Activated CD4-positive, alpha-beta T cell treated with anti-CD3 and anti-CD28 coated beads, Interleukin-2, amount 10 ng/mL, durations not matched to agents 7 days and 5 days (primary cell): ENCODE measurements at regions not wholly inside any gene's neighbourhood (a gene's known extent, or its start where the extent isn't known, plus 50 kb on each side); places are given as distances from the start of the nearest gene placed in this dataset.
"Not testable (repeated sequence)": the region's sequence is repeated elsewhere in the genome, so short reads cannot be mapped to it uniquely, and the experiment has no call there.

Experiments
- CTCF ChIA-PET: fragments of 350-600 bp; sonication (Branson Sonifier 250); formaldehyde crosslinking; loops from one replicate; lab custom pipeline; 2021; ENCODE audit warnings: antibody characterized with exemption; lab: Charles Lee
- POLR2A ChIA-PET: fragments of 350-600 bp; sonication (Branson Sonifier 250); formaldehyde crosslinking; loops from one replicate; lab custom pipeline; 2021; ENCODE audit warnings: antibody characterized with exemption; lab: Charles Lee
- DNase-seq: peaks from one replicate; pipeline ENCODE4 v3.0.0-alpha.2; 2020
- H3K27ac Mint-ChIP-seq: one replicate; pipeline ENCODE4 v1.8.0; 2021; ENCODE audit warnings: mild to moderate bottlenecking, moderate library complexity, mixed read lengths
- H3K27me3 Mint-ChIP-seq: one replicate; pipeline ENCODE4 v1.8.0; 2021; ENCODE audit warnings: mixed read lengths
- H3K36me3 Mint-ChIP-seq: one replicate; pipeline ENCODE4 v1.8.0; 2021; ENCODE audit warnings: low read depth, mixed read lengths
- H3K4me1 Mint-ChIP-seq: one replicate; pipeline ENCODE4 v1.8.0; 2021; ENCODE audit warnings: mixed read lengths
- H3K4me3 Mint-ChIP-seq: one replicate; pipeline ENCODE4 v1.8.0; 2021; ENCODE audit warnings: mild to moderate bottlenecking, moderate library complexity, mixed read lengths
- H3K9me3 Mint-ChIP-seq: one replicate; pipeline ENCODE4 v1.8.0; 2021; ENCODE audit warnings: mixed read lengths

DNA sequence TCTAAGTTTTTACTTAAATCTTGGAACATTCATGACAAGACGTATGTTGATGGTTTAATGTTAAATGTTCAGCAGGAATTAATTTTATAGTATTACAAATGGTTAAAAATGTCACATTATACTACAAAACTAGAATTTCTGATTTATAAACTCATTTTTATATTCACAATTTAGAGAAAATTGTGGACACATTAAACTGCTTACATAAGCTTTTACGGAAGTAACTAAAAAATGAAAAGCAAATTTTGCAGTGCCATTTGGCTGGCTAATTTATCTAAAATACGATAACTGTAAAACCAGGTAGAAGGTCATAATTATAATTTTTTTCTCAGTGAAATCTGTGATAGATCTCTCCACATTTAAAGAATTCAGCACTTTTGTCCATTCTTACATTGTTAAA, 190.2 kb upstream of the GPC6 start:
- Mint-ChIP-seq H3K9me3 (peaks cover 5% of the 10 kb centered on the region), H3K4me1 (no peaks in the 10 kb centered on the region), H3K27me3 (no peaks in the 10 kb centered on the region), H3K36me3 (no peaks in the 10 kb centered on the region), H3K4me3 (no peak overlapping the region), H3K27ac (no peak overlapping the region)
- no peak for DNase-seq
- POLR2A ChIA-PET: no interaction called here
- CTCF ChIA-PET: no interaction called here

DNA sequence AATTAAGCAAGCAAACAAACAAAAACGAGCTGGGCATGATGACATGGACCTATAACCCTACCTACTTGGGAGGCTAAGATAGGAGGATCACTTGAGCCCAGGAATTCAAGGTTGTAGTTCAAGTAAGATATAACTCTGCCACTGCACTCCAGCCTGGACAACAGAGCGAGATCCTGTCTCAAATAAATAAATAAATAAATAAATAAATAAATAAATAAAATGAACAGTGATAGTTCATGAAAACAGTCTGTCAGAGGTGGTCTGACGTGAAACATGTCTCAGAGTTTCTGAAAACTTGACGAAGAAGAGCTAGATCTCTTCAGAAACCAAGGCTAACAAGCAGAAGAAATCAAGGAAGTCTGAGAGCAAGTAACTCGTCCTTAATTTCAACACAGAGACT, 188.8 kb upstream of the GPC6 start:
- no peak overlapping the region for H3K4me3 Mint-ChIP-seq
- no peaks in the 10 kb centered on the region for H3K4me1 Mint-ChIP-seq
- no peaks in the 10 kb centered on the region for H3K27me3 Mint-ChIP-seq
- no peaks in the 10 kb centered on the region for H3K36me3 Mint-ChIP-seq
- no peak for DNase-seq
- CTCF ChIA-PET: no interaction called here
- POLR2A ChIA-PET: no interaction called here
- peaks cover 5% of the 10 kb centered on the region for H3K9me3 Mint-ChIP-seq
- no peak overlapping the region for H3K27ac Mint-ChIP-seq

DNA sequence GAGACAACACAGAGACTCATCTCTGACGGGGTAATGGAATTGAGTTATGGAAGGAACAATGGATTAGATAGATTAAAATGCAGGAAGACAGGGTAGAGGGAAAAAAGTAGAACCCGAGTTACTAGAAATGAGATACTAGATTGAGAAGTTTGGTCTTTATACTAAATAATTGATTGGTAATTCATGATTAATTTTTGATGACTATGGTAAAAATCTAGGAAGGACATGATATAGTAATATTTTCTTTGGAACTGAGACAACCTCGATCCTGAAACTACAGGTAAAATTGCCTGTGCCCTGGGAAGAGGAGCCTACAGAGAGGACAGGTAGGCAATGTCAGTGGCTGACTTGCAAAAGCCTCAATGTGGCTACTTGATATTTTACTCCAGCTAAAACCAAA, 188.4 kb upstream of the GPC6 start:
- ChIA-PET POLR2A (no interaction called here), CTCF (no interaction called here)

GRCh38 chr13:93039131-93039530, 187.5 kb upstream of the GPC6 start:
- no peak overlapping the region for H3K4me3 Mint-ChIP-seq
- H3K9me3 Mint-ChIP-seq: peaks cover 5% of the 10 kb centered on the region
- H3K36me3 Mint-ChIP-seq: no peaks in the 10 kb centered on the region
- no peak for DNase-seq
- no peak overlapping the region for H3K27ac Mint-ChIP-seq
- ChIA-PET POLR2A (no interaction called here), CTCF (no interaction called here)
- H3K27me3 Mint-ChIP-seq: no peaks in the 10 kb centered on the region
- H3K4me1 Mint-ChIP-seq: no peaks in the 10 kb centered on the region

More for the DNA sequence above, 188.4 kb upstream of the GPC6 start:
- no peaks in the 10 kb centered on the region for H3K4me1 Mint-ChIP-seq
- H3K27ac Mint-ChIP-seq: no peak overlapping the region
- no peaks in the 10 kb centered on the region for H3K27me3 Mint-ChIP-seq
- no peaks in the 10 kb centered on the region for H3K36me3 Mint-ChIP-seq
- H3K9me3 Mint-ChIP-seq: peaks cover 5% of the 10 kb centered on the region
- no peak overlapping the region for H3K4me3 Mint-ChIP-seq
- DNase-seq: no peak

DNA sequence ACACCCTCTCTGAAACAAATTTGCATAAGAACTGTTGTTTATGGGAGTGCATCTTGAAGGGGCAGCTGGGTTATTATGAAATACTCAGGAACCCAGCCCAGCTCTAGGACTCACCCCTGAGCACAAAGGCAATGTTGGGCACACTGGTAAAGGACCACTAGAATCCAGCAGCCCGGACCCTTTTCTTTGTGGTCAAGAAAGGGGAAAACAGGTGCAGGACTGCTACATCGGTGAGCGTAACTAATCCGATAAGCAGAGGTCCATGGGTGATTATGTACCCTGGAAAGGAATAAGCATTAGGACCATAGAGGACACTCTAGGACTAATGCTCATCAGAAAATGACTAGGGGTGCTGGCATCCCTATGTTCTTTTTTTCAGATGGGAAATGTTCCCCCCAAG, 185.0 kb upstream of the GPC6 start:
- H3K27ac Mint-ChIP-seq, H3K27me3 Mint-ChIP-seq, POLR2A ChIA-PET, H3K9me3 Mint-ChIP-seq, H3K4me1 Mint-ChIP-seq, H3K4me3 Mint-ChIP-seq, H3K36me3 Mint-ChIP-seq, CTCF ChIA-PET, DNase-seq: not testable (repeated sequence)

GRCh38 chr13:93045836-93046235, 180.8 kb upstream of the GPC6 start:
- H3K27me3 Mint-ChIP-seq: no peaks in the 10 kb centered on the region
- H3K4me1 Mint-ChIP-seq: no peaks in the 10 kb centered on the region
- ChIA-PET POLR2A (no interaction called here), CTCF (no interaction called here)
- DNase-seq: no peak
- no peak overlapping the region for H3K4me3 Mint-ChIP-seq
- H3K9me3 Mint-ChIP-seq: peaks cover 3% of the 10 kb centered on the region
- no peaks in the 10 kb centered on the region for H3K36me3 Mint-ChIP-seq
- H3K27ac Mint-ChIP-seq: no peak overlapping the region

DNA sequence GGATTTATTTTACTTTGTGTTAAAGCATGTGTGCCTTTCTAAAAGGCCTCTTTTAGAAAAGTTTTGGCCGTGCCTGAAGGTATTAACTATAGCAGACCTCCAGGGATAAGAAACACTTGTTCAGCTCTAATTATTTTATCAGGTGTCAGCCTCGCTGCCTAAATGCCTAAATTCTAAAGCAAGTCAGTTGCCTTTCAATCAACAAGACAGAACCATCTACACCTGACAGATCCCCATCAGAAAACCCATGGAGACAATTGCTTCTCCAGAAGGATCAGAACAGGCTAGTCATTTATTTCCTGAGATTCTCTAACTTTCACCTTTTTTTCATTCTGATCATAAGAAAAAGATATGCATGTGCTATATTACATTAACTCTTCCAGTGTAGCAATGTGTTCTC, 171.4 kb upstream of the GPC6 start:
- Mint-ChIP-seq H3K36me3 (no peaks in the 10 kb centered on the region), H3K27ac (no peak overlapping the region), H3K27me3 (no peaks in the 10 kb centered on the region), H3K4me1 (no peaks in the 10 kb centered on the region), H3K4me3 (no peak overlapping the region), H3K9me3 (peaks cover 9% of the 10 kb centered on the region)
- CTCF ChIA-PET: no interaction called here
- POLR2A ChIA-PET: no interaction called here
- no peak for DNase-seq

- H3K9me3 Mint-ChIP-seq: peaks cover 4% of the 10 kb centered on the region
- H3K4me1 Mint-ChIP-seq: no peaks in the 10 kb centered on the region
- CTCF ChIA-PET: no interaction called here
- no peak overlapping the region for H3K27ac Mint-ChIP-seq
- DNase-seq: no peak
- no peaks in the 10 kb centered on the region for H3K27me3 Mint-ChIP-seq
- no peak overlapping the region for H3K4me3 Mint-ChIP-seq
- H3K36me3 Mint-ChIP-seq: no peaks in the 10 kb centered on the region
- POLR2A ChIA-PET: no interaction called here
Measured at GRCh38 chr13:93058301-93058700, 168.3 kb upstream of the GPC6 start.

GRCh38 chr13:93060144-93060543, 166.5 kb upstream of the GPC6 start:
- POLR2A ChIA-PET: no interaction called here
- no peaks in the 10 kb centered on the region for H3K27me3 Mint-ChIP-seq
- peaks cover 4% of the 10 kb centered on the region for H3K9me3 Mint-ChIP-seq
- H3K4me3 Mint-ChIP-seq: no peak overlapping the region
- no peaks in the 10 kb centered on the region for H3K4me1 Mint-ChIP-seq
- CTCF ChIA-PET: no interaction called here
- H3K27ac Mint-ChIP-seq: no peak overlapping the region
- no peak for DNase-seq
- no peaks in the 10 kb centered on the region for H3K36me3 Mint-ChIP-seq

DNA sequence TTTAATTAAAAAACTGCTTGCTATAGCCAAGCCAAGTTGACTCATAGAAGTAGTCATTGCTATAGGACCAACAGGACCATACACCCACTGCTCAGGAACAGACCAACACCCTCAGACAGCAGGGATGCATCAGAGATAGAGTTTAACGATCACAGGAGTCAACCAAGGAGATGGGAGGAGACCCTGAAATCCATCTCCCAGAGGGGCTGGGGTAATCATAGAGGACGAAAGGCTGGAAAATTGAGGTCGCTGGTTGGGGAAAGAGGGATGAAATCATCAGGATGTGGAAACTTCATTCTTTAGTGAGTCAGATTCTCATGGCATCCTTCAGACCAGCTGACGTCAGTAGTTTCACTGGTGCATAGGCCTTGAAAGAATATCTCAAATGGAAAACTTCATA, 160.4 kb upstream of the GPC6 start:
- Mint-ChIP-seq H3K4me3 (no peak overlapping the region), H3K9me3 (no peaks in the 10 kb centered on the region), H3K4me1 (no peaks in the 10 kb centered on the region), H3K27ac (no peak overlapping the region), H3K36me3 (no peaks in the 10 kb centered on the region), H3K27me3 (no peaks in the 10 kb centered on the region)
- no peak for DNase-seq
- CTCF ChIA-PET: no interaction called here
- POLR2A ChIA-PET: no interaction called here

DNA sequence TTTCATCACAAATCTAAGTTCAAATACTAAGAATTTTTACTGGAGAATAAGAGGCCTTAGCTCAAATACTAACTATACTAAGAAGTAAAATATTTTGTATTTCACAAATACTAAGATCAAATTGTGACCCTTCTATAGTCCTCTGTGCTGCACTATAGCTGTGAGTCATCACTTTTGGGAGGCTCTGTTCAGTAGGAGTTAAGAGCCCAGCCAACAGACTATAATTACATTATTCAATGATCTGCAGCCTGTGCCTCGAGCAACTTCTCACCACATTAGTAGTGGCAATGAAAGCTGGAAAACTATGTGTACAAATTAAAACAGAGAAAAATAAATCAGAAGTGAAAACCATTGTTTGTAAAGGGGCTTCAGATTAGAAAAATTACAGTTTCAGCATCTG, 147.3 kb upstream of the GPC6 start:
- POLR2A ChIA-PET: no interaction called here
- DNase-seq: no peak
- Mint-ChIP-seq H3K9me3 (no peaks in the 10 kb centered on the region), H3K36me3 (no peaks in the 10 kb centered on the region), H3K27ac (no peak overlapping the region), H3K4me1 (no peaks in the 10 kb centered on the region), H3K27me3 (no peaks in the 10 kb centered on the region), H3K4me3 (no peak overlapping the region)
- CTCF ChIA-PET: interaction anchor here (0.6 kb wide), 1 partner anchor 12 kb away, joined by 3 read pairs; no protein-coding TSS in a partner anchor

GRCh38 chr13:93080166-93080565, 146.4 kb upstream of the GPC6 start:
- H3K4me3 Mint-ChIP-seq: no peak overlapping the region
- ChIA-PET CTCF (no interaction called here), POLR2A (no interaction called here)
- H3K36me3 Mint-ChIP-seq: no peaks in the 10 kb centered on the region
- H3K27me3 Mint-ChIP-seq: no peaks in the 10 kb centered on the region
- no peak for DNase-seq
- no peaks in the 10 kb centered on the region for H3K4me1 Mint-ChIP-seq
- no peaks in the 10 kb centered on the region for H3K9me3 Mint-ChIP-seq
- no peak overlapping the region for H3K27ac Mint-ChIP-seq

DNA sequence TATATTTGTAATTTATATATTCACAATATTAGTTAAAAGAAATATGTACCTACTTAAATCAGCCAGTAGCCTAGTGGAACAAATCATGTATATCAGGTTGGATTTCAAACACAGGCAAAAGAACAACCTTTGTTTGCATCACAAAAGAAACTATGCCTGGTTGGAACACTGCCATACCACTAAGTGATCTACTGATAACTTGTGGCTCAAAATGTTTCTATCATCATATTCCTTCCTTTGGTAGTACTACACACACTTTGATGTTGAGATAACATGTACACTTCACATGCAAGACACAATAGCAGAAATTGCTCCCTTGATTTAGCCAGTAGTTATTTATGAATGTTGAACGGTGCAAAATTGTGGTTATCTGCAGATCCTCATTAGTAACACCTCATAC, 146.0 kb upstream of the GPC6 start:
- H3K36me3 Mint-ChIP-seq: no peaks in the 10 kb centered on the region
- no peaks in the 10 kb centered on the region for H3K4me1 Mint-ChIP-seq

GRCh38 chr13:93086329-93086728, 140.3 kb upstream of the GPC6 start:
- Mint-ChIP-seq H3K9me3 (peaks cover 5% of the 10 kb centered on the region), H3K4me1 (no peaks in the 10 kb centered on the region), H3K36me3 (no peaks in the 10 kb centered on the region), H3K27ac (no peak overlapping the region), H3K27me3 (no peaks in the 10 kb centered on the region), H3K4me3 (no peak overlapping the region)
- no peak for DNase-seq
- ChIA-PET CTCF (no interaction called here), POLR2A (no interaction called here)

More for the DNA sequence above, 146.0 kb upstream of the GPC6 start:
- Mint-ChIP-seq H3K9me3 (no peaks in the 10 kb centered on the region), H3K27me3 (no peaks in the 10 kb centered on the region), H3K27ac (no peak overlapping the region), H3K4me3 (no peak overlapping the region)
- CTCF ChIA-PET: no interaction called here
- POLR2A ChIA-PET: no interaction called here
- no peak for DNase-seq
